ENCODE measurements at regions not wholly inside any gene's neighbourhood (a gene's known extent, or its start where the extent isn't known, plus 50 kb on each side); places are given as distances from the start of the nearest gene placed in this dataset.
"Not testable (repeated sequence)": the region's sequence is repeated elsewhere in the genome, so short reads cannot be mapped to it uniquely, and the experiment has no call there.

DNA sequence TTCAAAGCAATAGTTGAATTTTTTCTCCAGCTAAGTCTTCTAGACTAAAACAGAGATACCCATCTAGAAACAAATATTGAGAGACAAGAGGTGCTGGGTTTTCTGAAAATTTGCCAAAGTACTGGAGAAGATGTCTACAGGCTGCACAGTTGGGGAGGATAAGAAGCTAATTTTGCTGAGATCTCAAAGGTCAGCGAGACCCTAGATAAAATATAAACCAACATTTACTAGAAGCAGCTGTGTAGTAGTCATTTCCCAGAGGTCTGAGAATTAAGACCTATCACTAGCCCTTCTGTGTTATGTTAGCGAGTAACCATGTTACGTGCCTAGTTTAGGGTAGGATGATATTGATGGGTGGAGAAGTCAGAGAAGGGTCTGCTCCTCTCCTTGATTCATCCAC lies 208.5 kb upstream of the TNC start:
- Histone ChIP-seq H3K4me3 (ENCODE audit: low read length) (no peak overlapping the region), H3K36me3 (ENCODE audit: insufficient read depth, low read length) (no peaks in the 10 kb centered on the region), H3K4me1 (ENCODE audit: insufficient read depth, low read length) (no peaks in the 10 kb centered on the region), H3K9me3 (ENCODE audit: low read length) (no peaks in the 10 kb centered on the region), H2AFZ (ENCODE audit: low read depth, low read length) (no peak overlapping the region), H3K27me3 (ENCODE audit: insufficient read depth, low read length) (no peaks in the 10 kb centered on the region)

DNA sequence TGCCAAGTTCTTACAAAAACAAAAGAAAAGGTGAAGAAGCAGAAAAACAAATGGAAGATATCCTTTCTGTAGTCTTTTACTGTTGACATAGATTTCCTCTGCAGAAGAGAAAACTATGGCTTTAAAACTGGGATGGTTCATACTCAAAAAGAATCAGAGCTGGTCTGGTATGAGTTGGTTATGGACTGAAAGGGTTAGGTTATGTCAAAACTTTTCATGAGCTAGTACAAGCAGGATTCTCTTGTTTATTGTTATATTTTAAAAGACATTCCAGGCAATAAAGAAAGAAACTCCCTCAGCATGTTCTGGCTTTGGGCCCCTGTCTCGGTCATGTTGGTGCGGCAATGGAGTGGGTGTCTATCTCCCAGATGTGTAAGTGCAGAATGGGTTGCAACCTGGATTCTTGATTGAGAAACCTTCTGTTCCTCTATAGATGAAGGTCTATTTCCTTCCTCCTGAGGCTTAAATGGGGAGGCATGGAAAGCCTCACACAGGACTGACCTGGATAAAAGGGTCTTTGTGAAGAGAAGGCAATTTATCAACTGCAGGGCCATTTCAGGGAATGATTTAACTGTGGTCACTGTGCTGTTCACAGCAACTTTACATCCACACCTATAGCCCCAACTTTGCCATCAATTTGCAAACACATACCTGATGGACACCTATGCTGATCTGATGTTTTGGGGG lies 209.6 kb upstream of the TNC start:
- Histone ChIP-seq H3K27me3 (ENCODE audit: insufficient read depth, low read length) (no peaks in the 10 kb centered on the region), H3K4me1 (ENCODE audit: insufficient read depth, low read length) (no peaks in the 10 kb centered on the region), H3K4me3 (ENCODE audit: low read length) (no peak overlapping the region), H3K36me3 (ENCODE audit: insufficient read depth, low read length) (no peaks in the 10 kb centered on the region), H3K9me3 (ENCODE audit: low read length) (no peaks in the 10 kb centered on the region), H2AFZ (ENCODE audit: low read depth, low read length) (no peak overlapping the region)

DNA sequence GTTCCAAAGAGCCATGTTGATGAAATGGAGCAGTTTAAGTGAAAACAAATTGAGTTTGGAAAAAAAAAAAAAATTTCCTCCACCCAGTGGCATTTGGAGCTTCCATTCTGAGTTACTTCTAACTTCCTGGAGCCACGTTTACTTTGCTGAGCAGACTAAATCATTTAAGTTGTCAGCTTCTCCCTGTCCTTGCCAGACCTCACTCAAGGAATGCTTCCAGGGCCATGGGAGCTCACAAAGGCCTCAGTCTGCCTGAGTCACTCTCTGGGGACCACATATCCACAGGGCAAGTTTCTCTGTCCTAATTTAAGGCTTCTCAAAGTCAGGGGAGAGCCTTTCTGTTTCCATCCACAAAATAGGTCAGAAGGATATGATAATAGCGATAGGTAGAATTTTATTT lies 210.3 kb upstream of the TNC start:
- Histone ChIP-seq H3K36me3 (ENCODE audit: insufficient read depth, low read length) (no peaks in the 10 kb centered on the region), H3K4me3 (ENCODE audit: low read length) (no peak overlapping the region), H3K9me3 (ENCODE audit: low read length) (no peaks in the 10 kb centered on the region), H3K27me3 (ENCODE audit: insufficient read depth, low read length) (no peaks in the 10 kb centered on the region), H2AFZ (ENCODE audit: low read depth, low read length) (no peak overlapping the region), H3K4me1 (ENCODE audit: insufficient read depth, low read length) (no peaks in the 10 kb centered on the region)

DNA sequence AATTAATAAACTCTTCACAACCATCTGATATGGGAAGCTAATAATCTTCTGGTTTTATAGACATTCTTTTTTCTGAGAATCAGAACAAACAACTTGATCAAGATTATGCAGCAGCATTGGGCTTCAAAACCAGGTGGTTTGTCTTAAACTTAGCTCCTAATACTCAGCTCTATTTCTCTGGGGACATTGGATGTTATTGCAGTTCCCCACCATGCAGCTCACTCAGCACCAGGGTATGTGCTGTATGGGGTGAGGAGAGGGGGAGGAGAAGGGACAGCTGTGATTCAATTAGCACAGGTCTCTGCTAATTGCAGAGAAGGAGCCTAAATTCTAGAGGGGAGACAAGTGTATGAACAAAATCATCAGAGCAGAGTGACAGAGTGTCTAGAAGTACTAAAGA lies 210.7 kb upstream of the TNC start:
- Histone ChIP-seq H3K36me3 (ENCODE audit: insufficient read depth, low read length) (no peaks in the 10 kb centered on the region), H3K9me3 (ENCODE audit: low read length) (no peaks in the 10 kb centered on the region), H2AFZ (ENCODE audit: low read depth, low read length) (no peak overlapping the region), H3K4me3 (ENCODE audit: low read length) (no peak overlapping the region), H3K4me1 (ENCODE audit: insufficient read depth, low read length) (no peaks in the 10 kb centered on the region), H3K27me3 (ENCODE audit: insufficient read depth, low read length) (no peaks in the 10 kb centered on the region)

GRCh38 chr9:115333277-115334070 lies 215.5 kb upstream of the TNC start:
- Histone ChIP-seq H3K4me3 (ENCODE audit: low read length) (no peak overlapping the region), H3K4me1 (ENCODE audit: insufficient read depth, low read length) (no peaks in the 10 kb centered on the region), H3K36me3 (ENCODE audit: insufficient read depth, low read length) (no peaks in the 10 kb centered on the region), H3K9me3 (ENCODE audit: low read length) (no peaks in the 10 kb centered on the region), H2AFZ (ENCODE audit: low read depth, low read length) (no peak overlapping the region), H3K27me3 (ENCODE audit: insufficient read depth, low read length) (no peaks in the 10 kb centered on the region)

DNA sequence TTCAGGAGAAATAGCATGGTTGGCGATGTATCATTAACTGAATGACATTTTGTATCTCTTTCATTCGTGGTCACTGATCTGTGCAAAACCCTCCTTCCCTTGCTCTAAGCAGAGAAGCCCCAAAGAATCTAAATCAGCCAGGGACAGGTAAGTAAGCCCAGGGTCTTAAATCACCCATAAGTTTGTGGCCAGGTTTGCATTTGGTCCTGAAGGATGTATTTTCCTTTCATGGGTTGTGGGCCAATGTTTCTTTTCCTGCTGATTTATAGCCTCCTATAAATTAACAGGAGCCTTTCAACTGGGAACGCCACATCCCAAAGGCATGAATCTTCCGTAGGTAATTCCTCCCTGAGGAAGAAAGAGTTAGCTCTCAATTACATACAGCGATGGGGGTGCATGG lies 217.5 kb upstream of the TNC start:
- no peaks in the 10 kb centered on the region for H3K36me3 ChIP-seq (ENCODE audit: insufficient read depth, low read length)
- no peaks in the 10 kb centered on the region for H3K4me1 ChIP-seq (ENCODE audit: insufficient read depth, low read length)
- H3K4me3 ChIP-seq (ENCODE audit: low read length), result no peak overlapping the region
- H2AFZ ChIP-seq (ENCODE audit: low read depth, low read length), result no peak overlapping the region
- no peaks in the 10 kb centered on the region for H3K9me3 ChIP-seq (ENCODE audit: low read length)
- no peaks in the 10 kb centered on the region for H3K27me3 ChIP-seq (ENCODE audit: insufficient read depth, low read length)

DNA sequence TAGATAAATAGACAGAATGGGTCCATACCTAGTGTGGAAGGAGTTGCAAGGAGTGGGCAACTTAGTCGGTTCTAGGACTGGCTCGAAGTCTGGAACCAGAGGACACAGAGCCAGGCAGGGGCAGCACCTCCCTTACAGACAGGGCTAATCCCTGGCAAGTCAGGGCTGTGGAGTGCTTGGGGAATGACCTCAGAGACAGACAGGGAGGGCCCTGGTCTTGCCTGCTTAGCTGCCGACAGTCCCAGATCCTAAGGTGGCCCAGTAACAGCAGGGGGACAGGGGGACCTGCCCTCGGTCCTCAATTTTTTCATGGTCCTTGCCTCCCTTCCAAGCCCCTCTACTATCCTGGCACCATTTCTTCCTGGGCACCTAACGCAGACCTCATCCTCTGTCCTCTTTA lies 222.4 kb upstream of the TNC start:
- Histone ChIP-seq H3K27me3 (ENCODE audit: insufficient read depth, low read length) (no peaks in the 10 kb centered on the region), H3K4me1 (ENCODE audit: insufficient read depth, low read length) (no peaks in the 10 kb centered on the region), H3K9me3 (ENCODE audit: low read length) (no peaks in the 10 kb centered on the region), H2AFZ (ENCODE audit: low read depth, low read length) (no peak overlapping the region), H3K4me3 (ENCODE audit: low read length) (no peak overlapping the region), H3K36me3 (ENCODE audit: insufficient read depth, low read length) (no peaks in the 10 kb centered on the region)

DNA sequence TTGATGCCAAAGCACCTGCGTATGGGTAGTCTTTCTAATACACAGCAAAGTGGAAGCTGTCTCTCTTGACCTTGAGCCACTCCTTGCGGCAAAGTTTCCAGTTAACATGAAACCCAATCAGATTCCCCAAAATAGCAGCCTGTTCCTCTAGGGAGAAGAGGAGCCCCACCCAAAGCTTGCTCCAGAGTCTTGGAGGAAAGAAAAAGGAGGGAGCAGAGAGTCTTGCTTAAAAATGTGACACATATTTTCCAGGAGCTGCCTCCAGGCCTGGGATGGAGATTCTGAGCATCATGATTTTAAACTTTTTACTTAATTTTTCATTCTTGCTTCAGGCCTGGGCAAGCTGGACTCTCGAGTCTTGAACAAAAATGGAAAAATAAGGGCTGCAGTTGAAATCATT lies 223.5 kb upstream of the TNC start:
- no peaks in the 10 kb centered on the region for H3K27me3 ChIP-seq (ENCODE audit: insufficient read depth, low read length)
- H3K4me3 ChIP-seq (ENCODE audit: low read length), result no peak overlapping the region
- no peaks in the 10 kb centered on the region for H3K4me1 ChIP-seq (ENCODE audit: insufficient read depth, low read length)
- H2AFZ ChIP-seq (ENCODE audit: low read depth, low read length), result no peak overlapping the region
- no peaks in the 10 kb centered on the region for H3K9me3 ChIP-seq (ENCODE audit: low read length)
- no peaks in the 10 kb centered on the region for H3K36me3 ChIP-seq (ENCODE audit: insufficient read depth, low read length)

GRCh38 chr9:115347776-115348175 lies 229.8 kb upstream of the TNC start:
- not testable (repeated sequence) for H3K27me3 ChIP-seq (ENCODE audit: insufficient read depth, low read length); H3K36me3 ChIP-seq (ENCODE audit: insufficient read depth, low read length); H3K4me3 ChIP-seq (ENCODE audit: low read length); H2AFZ ChIP-seq (ENCODE audit: low read depth, low read length); H3K4me1 ChIP-seq (ENCODE audit: insufficient read depth, low read length); H3K9me3 ChIP-seq (ENCODE audit: low read length)

GRCh38 chr9:115348936-115349335 lies 231.0 kb upstream of the TNC start:
- not testable (repeated sequence) for H3K4me1 ChIP-seq (ENCODE audit: insufficient read depth, low read length); H3K27me3 ChIP-seq (ENCODE audit: insufficient read depth, low read length); H3K4me3 ChIP-seq (ENCODE audit: low read length)

GRCh38 chr9:115349542-115349941 lies 231.6 kb upstream of the TNC start:
- Histone ChIP-seq H3K27me3 (ENCODE audit: insufficient read depth, low read length) (no peaks in the 10 kb centered on the region), H3K4me3 (ENCODE audit: low read length) (no peak overlapping the region), H2AFZ (ENCODE audit: low read depth, low read length) (no peak overlapping the region), H3K9me3 (ENCODE audit: low read length) (no peaks in the 10 kb centered on the region), H3K36me3 (ENCODE audit: insufficient read depth, low read length) (no peaks in the 10 kb centered on the region), H3K4me1 (ENCODE audit: insufficient read depth, low read length) (no peaks in the 10 kb centered on the region)

More at GRCh38 chr9:115348936-115349335, 231.0 kb upstream of the TNC start:
- not testable (repeated sequence) for H2AFZ ChIP-seq (ENCODE audit: low read depth, low read length); H3K36me3 ChIP-seq (ENCODE audit: insufficient read depth, low read length); H3K9me3 ChIP-seq (ENCODE audit: low read length)

GRCh38 chr9:115350548-115350947 lies 232.6 kb upstream of the TNC start:
- Histone ChIP-seq H2AFZ (ENCODE audit: low read depth, low read length) (no peak overlapping the region), H3K27me3 (ENCODE audit: insufficient read depth, low read length) (no peaks in the 10 kb centered on the region), H3K9me3 (ENCODE audit: low read length) (no peaks in the 10 kb centered on the region), H3K4me3 (ENCODE audit: low read length) (no peak overlapping the region), H3K4me1 (ENCODE audit: insufficient read depth, low read length) (no peaks in the 10 kb centered on the region), H3K36me3 (ENCODE audit: insufficient read depth, low read length) (no peaks in the 10 kb centered on the region)

- no peaks in the 10 kb centered on the region for H3K4me1 ChIP-seq (ENCODE audit: insufficient read depth, low read length)
- no peaks in the 10 kb centered on the region for H3K27me3 ChIP-seq (ENCODE audit: insufficient read depth, low read length)
- no peaks in the 10 kb centered on the region for H3K9me3 ChIP-seq (ENCODE audit: low read length)
- H2AFZ ChIP-seq (ENCODE audit: low read depth, low read length), result no peak overlapping the region
- no peak overlapping the region for H3K4me3 ChIP-seq (ENCODE audit: low read length)
- H3K36me3 ChIP-seq (ENCODE audit: insufficient read depth, low read length), result no peaks in the 10 kb centered on the region
These were observed 235.7 kb upstream of the TNC start for GRCh38 chr9:115353681-115354080.

DNA sequence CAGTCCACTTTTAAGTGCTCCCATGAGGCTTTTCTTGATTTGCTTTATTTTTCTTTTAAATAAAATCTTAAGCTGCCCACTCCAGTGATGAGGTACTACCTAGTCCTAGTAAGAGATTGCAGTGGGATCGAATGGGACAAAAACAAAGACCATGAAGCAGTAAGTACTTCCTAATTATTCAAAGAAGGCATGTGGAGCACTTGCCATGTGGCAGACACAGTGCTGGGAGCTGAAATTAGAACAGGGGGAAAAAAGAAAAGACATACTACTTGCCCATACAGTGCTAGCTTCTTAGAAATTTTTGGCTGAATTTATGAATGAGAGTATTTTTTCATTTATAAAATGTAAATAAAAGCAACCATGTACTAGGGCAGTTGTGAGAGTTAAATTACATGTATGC lies 239.9 kb upstream of the TNC start:
- Histone ChIP-seq H3K9me3 (ENCODE audit: low read length) (no peaks in the 10 kb centered on the region), H3K4me3 (ENCODE audit: low read length) (no peak overlapping the region), H3K36me3 (ENCODE audit: insufficient read depth, low read length) (no peaks in the 10 kb centered on the region), H2AFZ (ENCODE audit: low read depth, low read length) (no peak overlapping the region), H3K27me3 (ENCODE audit: insufficient read depth, low read length) (no peaks in the 10 kb centered on the region), H3K4me1 (ENCODE audit: insufficient read depth, low read length) (no peaks in the 10 kb centered on the region)

Measured in neuron (in vitro differentiated cells).